ENCODE measurements at regions not wholly inside any gene's neighbourhood (a gene's known extent, or its start where the extent isn't known, plus 50 kb on each side); places are given as distances from the start of the nearest gene placed in this dataset.

GRCh38 chr20:61184194-61184593, 67.9 kb upstream of the CDH4 start:
- H3K27ac Mint-ChIP-seq (ENCODE audit: unreplicated experiment) = no peak overlapping the region
- peak; percentile 60 for DNase-seq (ENCODE audit: extremely low spot score, unreplicated experiment)
- no peaks in the 10 kb centered on the region for H3K36me3 Mint-ChIP-seq (ENCODE audit: unreplicated experiment)
- no peak overlapping the region for H3K4me3 Mint-ChIP-seq (ENCODE audit: unreplicated experiment)
- TF ChIP-seq CTCF (IDR thresholded peaks at IDR 0.05) = no peak
- peaks cover 28% of the 10 kb centered on the region for H3K4me1 Mint-ChIP-seq (ENCODE audit: unreplicated experiment)
- H3K9me3 Mint-ChIP-seq (ENCODE audit: unreplicated experiment) = no peaks in the 10 kb centered on the region
- no peaks in the 10 kb centered on the region for H3K27me3 Mint-ChIP-seq (ENCODE audit: unreplicated experiment)

- no peak for DNase-seq (ENCODE audit: extremely low spot score, unreplicated experiment)
- Mint-ChIP-seq H3K27ac (ENCODE audit: unreplicated experiment) (peak overlapping the region; percentile 85), H3K27me3 (ENCODE audit: unreplicated experiment) (no peaks in the 10 kb centered on the region), H3K36me3 (ENCODE audit: unreplicated experiment) (no peaks in the 10 kb centered on the region), H3K9me3 (ENCODE audit: unreplicated experiment) (no peaks in the 10 kb centered on the region), H3K4me3 (ENCODE audit: unreplicated experiment) (no peak overlapping the region), H3K4me1 (ENCODE audit: unreplicated experiment) (peaks cover 28% of the 10 kb centered on the region)
- TF ChIP-seq CTCF (IDR thresholded peaks at IDR 0.05) = no peak
Measured at GRCh38 chr20:61185181-61185580, 66.9 kb upstream of the CDH4 start.

GRCh38 chr20:61185841-61186601, 66.0 kb upstream of the CDH4 start:
- H3K27me3 Mint-ChIP-seq (ENCODE audit: unreplicated experiment) = no peaks in the 10 kb centered on the region
- peak overlapping the region; percentile 85 for H3K27ac Mint-ChIP-seq (ENCODE audit: unreplicated experiment)
- peak; percentile 65 for DNase-seq (ENCODE audit: extremely low spot score, unreplicated experiment)
- peak overlapping the region; percentile 38 for H3K4me3 Mint-ChIP-seq (ENCODE audit: unreplicated experiment)
- peaks cover 36% of the 10 kb centered on the region for H3K4me1 Mint-ChIP-seq (ENCODE audit: unreplicated experiment)
- H3K36me3 Mint-ChIP-seq (ENCODE audit: unreplicated experiment) = no peaks in the 10 kb centered on the region
- peak; percentile 20 for TF ChIP-seq CTCF (IDR thresholded peaks at IDR 0.05)
- H3K9me3 Mint-ChIP-seq (ENCODE audit: unreplicated experiment) = no peaks in the 10 kb centered on the region

GRCh38 chr20:61186771-61187472, 65.1 kb upstream of the CDH4 start:
- DNase-seq (ENCODE audit: extremely low spot score, unreplicated experiment) = no peak

More at GRCh38 chr20:61186771-61187472, 65.1 kb upstream of the CDH4 start:
- Mint-ChIP-seq H3K27me3 (ENCODE audit: unreplicated experiment) (no peaks in the 10 kb centered on the region), H3K9me3 (ENCODE audit: unreplicated experiment) (no peaks in the 10 kb centered on the region), H3K4me3 (ENCODE audit: unreplicated experiment) (peak overlapping the region; percentile 38), H3K4me1 (ENCODE audit: unreplicated experiment) (peaks cover 36% of the 10 kb centered on the region), H3K27ac (ENCODE audit: unreplicated experiment) (peak overlapping the region; percentile 85), H3K36me3 (ENCODE audit: unreplicated experiment) (no peaks in the 10 kb centered on the region)
- TF ChIP-seq CTCF (IDR thresholded peaks at IDR 0.05) = no peak
